ENCODE measurements at regions not wholly inside any gene's neighbourhood (a gene's known extent, or its start where the extent isn't known, plus 50 kb on each side); places are given as distances from the start of the nearest gene placed in this dataset.

- ChIA-PET POLR2A (no interaction called here), CTCF (no interaction called here)
- no peak for TF ChIP-seq CTCF (IDR thresholded peaks at IDR 0.05; ENCODE audit: control extremely low read depth, extremely low read depth, low read depth, missing control alignments)
- no peak for DNase-seq (ENCODE audit: extremely low spot score)
These were observed 58.1 kb downstream of the UNCX start for GRCh38 chr7:1290679-1291356.

GRCh38 chr7:1291357-1291689 is 58.7 kb downstream of the UNCX start:
- DNase-seq (ENCODE audit: extremely low spot score), result no peak
- ChIA-PET POLR2A (no interaction called here), CTCF (no interaction called here)
- TF ChIP-seq CTCF (IDR thresholded peaks at IDR 0.05; ENCODE audit: control extremely low read depth, extremely low read depth, low read depth, missing control alignments), result no peak

GRCh38 chr7:1291845-1292765 is 59.4 kb downstream of the UNCX start:
- ChIA-PET POLR2A (interaction anchor here (0.5 kb wide), 1 partner anchor 76 kb away, joined by 3 read pairs; no protein-coding TSS in a partner anchor), CTCF (no interaction called here)
- no peak for DNase-seq (ENCODE audit: extremely low spot score)
- no peak for TF ChIP-seq CTCF (IDR thresholded peaks at IDR 0.05; ENCODE audit: control extremely low read depth, extremely low read depth, low read depth, missing control alignments)

- ChIA-PET CTCF (no interaction called here), POLR2A (no interaction called here)
- DNase-seq (ENCODE audit: extremely low spot score), result no peak
- no peak for TF ChIP-seq CTCF (IDR thresholded peaks at IDR 0.05; ENCODE audit: control extremely low read depth, extremely low read depth, low read depth, missing control alignments)
These were observed 60.5 kb downstream of the UNCX start for GRCh38 chr7:1292972-1293830.

- POLR2A ChIA-PET, result no interaction called here
- DNase-seq (ENCODE audit: extremely low spot score), result no peak
- CTCF ChIA-PET, result no interaction called here
- no peak for TF ChIP-seq CTCF (IDR thresholded peaks at IDR 0.05; ENCODE audit: control extremely low read depth, extremely low read depth, low read depth, missing control alignments)
These were observed 61.3 kb downstream of the UNCX start for GRCh38 chr7:1293950-1294411.

- POLR2A ChIA-PET, result no interaction called here
- CTCF ChIA-PET, result no interaction called here
- no peak for TF ChIP-seq CTCF (IDR thresholded peaks at IDR 0.05; ENCODE audit: control extremely low read depth, extremely low read depth, low read depth, missing control alignments)
- no peak for DNase-seq (ENCODE audit: extremely low spot score)
These were observed 63.2 kb downstream of the UNCX start for GRCh38 chr7:1295776-1296355.

Measured in GM10248 (cell line).